Fibroblast of the aortic adventitia (primary cell): ENCODE measurements at regions not wholly inside any gene's neighbourhood (a gene's known extent, or its start where the extent isn't known, plus 50 kb on each side); places are given as distances from the start of the nearest gene placed in this dataset.

Source experiments
- DNase-seq: peaks from one replicate; pipeline ENCODE4 v3.0.0-alpha.2; 2010; ENCODE audit warnings: low read depth
- H3K4me3 ChIP-seq: 2 replicates; pipeline ENCODE4 v1.5.1; 2011; ENCODE audit warnings: low read depth, mild to moderate bottlenecking, control low read depth, low read length, moderate library complexity
- TF ChIP-seq, protein P1 (sequence below): IDR thresholded peaks from 2 replicates; pipeline ENCODE4 v1.5.1; 2011; ENCODE audit warnings: mild to moderate bottlenecking, low read length, control low read depth, inconsistent platforms; ENCODE audit not compliant: insufficient read depth

- DNase-seq: no peak
- TF ChIP-seq, protein P1, sequence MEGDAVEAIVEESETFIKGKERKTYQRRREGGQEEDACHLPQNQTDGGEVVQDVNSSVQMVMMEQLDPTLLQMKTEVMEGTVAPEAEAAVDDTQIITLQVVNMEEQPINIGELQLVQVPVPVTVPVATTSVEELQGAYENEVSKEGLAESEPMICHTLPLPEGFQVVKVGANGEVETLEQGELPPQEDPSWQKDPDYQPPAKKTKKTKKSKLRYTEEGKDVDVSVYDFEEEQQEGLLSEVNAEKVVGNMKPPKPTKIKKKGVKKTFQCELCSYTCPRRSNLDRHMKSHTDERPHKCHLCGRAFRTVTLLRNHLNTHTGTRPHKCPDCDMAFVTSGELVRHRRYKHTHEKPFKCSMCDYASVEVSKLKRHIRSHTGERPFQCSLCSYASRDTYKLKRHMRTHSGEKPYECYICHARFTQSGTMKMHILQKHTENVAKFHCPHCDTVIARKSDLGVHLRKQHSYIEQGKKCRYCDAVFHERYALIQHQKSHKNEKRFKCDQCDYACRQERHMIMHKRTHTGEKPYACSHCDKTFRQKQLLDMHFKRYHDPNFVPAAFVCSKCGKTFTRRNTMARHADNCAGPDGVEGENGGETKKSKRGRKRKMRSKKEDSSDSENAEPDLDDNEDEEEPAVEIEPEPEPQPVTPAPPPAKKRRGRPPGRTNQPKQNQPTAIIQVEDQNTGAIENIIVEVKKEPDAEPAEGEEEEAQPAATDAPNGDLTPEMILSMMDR: no peak
- no peak overlapping the region for H3K4me3 ChIP-seq
Measured at GRCh38 chr18:67007999-67008398, 404.1 kb upstream of the CDH19 start.

DNA sequence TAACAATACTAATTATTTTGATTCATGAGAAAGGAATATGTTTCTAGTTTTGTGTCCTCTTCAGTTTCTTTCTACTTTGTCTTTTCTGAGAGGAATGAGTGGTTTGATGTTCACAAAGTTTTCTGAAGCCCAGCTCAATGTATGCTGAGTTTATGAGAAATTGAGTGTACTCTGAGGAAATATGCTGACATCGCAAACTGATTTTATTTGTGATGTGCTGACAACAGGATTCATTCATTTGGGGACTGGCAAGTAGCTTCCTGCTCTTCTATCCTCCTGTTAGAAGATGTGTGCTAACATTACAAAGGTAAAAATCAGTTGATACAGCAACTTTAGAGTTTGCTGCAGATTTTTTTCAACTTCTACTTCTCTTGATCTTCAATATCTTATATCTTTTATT, 403.2 kb upstream of the CDH19 start:
- no peak for DNase-seq
- TF ChIP-seq, protein P1: no peak
- no peak overlapping the region for H3K4me3 ChIP-seq

- TF ChIP-seq, protein P1: no peak
- no peak for DNase-seq
- no peak overlapping the region for H3K4me3 ChIP-seq
Measured at GRCh38 chr18:67001052-67001451, 397.2 kb upstream of the CDH19 start.

DNA sequence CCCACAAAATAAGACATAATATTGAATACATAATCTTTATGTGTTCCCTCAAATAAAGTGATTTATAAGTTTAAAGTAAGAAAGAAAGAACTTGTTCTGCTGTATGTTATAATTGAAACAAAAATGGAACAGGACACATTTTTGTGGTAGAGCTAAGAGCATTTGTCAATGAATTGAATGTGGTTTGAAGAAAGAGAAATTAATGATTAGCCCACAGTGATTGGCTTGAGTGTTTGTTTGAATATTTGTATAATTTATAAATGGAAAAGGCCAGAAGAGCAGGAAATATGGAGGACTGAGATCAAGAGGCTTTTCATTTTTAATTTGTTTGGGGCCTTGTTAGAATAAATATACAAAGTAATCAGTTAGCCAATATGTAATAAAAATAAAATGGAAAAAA, 395.1 kb upstream of the CDH19 start:
- no peak for DNase-seq
- H3K4me3 ChIP-seq: no peak overlapping the region
- TF ChIP-seq, protein P1: no peak

GRCh38 chr18:66995270-66995669, 391.4 kb upstream of the CDH19 start:
- DNase-seq: no peak
- H3K4me3 ChIP-seq: no peak overlapping the region
- TF ChIP-seq, protein P1: no peak

GRCh38 chr18:66994790-66995189, 390.9 kb upstream of the CDH19 start:
- TF ChIP-seq, protein P1: no peak
- no peak overlapping the region for H3K4me3 ChIP-seq
- no peak for DNase-seq

DNA sequence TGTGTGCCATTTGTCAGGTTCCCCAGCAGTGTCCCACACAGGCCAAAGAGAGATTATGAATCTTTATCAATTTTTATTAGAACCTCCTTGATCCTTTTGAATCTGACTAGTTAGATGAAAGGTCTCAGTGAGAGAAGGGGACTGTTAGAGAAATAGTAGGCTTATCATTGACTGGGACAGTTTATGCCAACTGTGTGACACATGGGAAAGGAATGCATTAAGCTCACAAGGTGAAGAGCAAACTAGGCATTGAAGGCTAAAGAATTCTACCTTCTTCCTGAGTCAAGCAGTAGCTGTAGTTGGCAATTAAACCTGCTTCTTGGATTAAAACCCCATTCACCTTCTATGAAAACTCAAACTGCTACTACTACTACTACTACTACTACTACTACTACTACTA, 389.6 kb upstream of the CDH19 start:
- no peak overlapping the region for H3K4me3 ChIP-seq
- no peak for DNase-seq
- TF ChIP-seq, protein P1: no peak
